Endothelial cell of umbilical vein (primary cell): ENCODE measurements at regions not wholly inside any gene's neighbourhood (a gene's known extent, or its start where the extent isn't known, plus 50 kb on each side); places are given as distances from the start of the nearest gene placed in this dataset.

Experiments used
- BruUV-seq: library from RNA; stranded (reverse); fragments of 400-500 nt; replicated peaks from 2 replicates; lab custom pipeline; 2021; lab: Mats Ljungman, UMichigan
- CTCF ChIA-PET: fragments of 300-600, 350-600 bp; sonication (Branson Sonifier 250); formaldehyde crosslinking; loops from one replicate; lab custom pipeline; 2021; ENCODE audit warnings: antibody characterized with exemption, inconsistent platforms; lab: Charles Lee
- POLR2A ChIA-PET: fragments of 300-600, 350-600 bp; sonication (Branson Sonifier 250); formaldehyde crosslinking; loops from one replicate; lab custom pipeline; 2021; ENCODE audit warnings: antibody characterized with exemption, inconsistent platforms; lab: Charles Lee
- DNase-seq: peaks from one replicate; pipeline ENCODE4 v3.0.0-alpha.2; 2011; ENCODE audit warnings: low read depth, low spot score
- FAIRE-seq: peaks from 2 replicates; lab custom pipeline; 2011; peaks lifted over from hg19 to GRCh38; lab: Jason Lieb, UNC
- H2AFZ ChIP-seq: 2 replicates; pipeline ENCODE4 v1.6.0; 2012; ENCODE audit warnings: low read depth, low read length, control low read depth, inconsistent platforms
- H3K27ac ChIP-seq: 2 replicates; pipeline ENCODE4 v1.5.1; 2011; ENCODE audit warnings: low read depth, mild to moderate bottlenecking, control low read depth, low read length, moderate library complexity; ENCODE audit not compliant: insufficient read depth
- H3K27me3 ChIP-seq, 2 experiments: 2 replicates each; pipeline versions ENCODE4 v1.6.0 to v1.6.1; 2011; ENCODE audit warnings: low read length in 2 of 2, mixed read lengths in 1 of 2; ENCODE audit not compliant: control insufficient read depth in 2 of 2, insufficient read depth in 2 of 2
- H3K36me3 ChIP-seq, 2 experiments: 2 replicates in 1 of 2; 3 replicates in 1 of 2; pipeline ENCODE4 v1.5.1; 2011; ENCODE audit warnings: low read length in 2 of 2, mild to moderate bottlenecking in 1 of 2, moderate library complexity in 1 of 2; ENCODE audit not compliant: control insufficient read depth in 2 of 2, insufficient read depth in 2 of 2; ENCODE audit errors: extremely low read depth in 1 of 2
- H3K4me1 ChIP-seq: 3 replicates; pipeline ENCODE4 v1.5.1; 2011; ENCODE audit warnings: mild to moderate bottlenecking, low read length; ENCODE audit not compliant: control insufficient read depth, insufficient read depth; ENCODE audit errors: extremely low read depth
- H3K4me2 ChIP-seq: 2 replicates; pipeline ENCODE4 v1.6.1; 2011; ENCODE audit warnings: low read length, control low read depth, mixed read lengths; ENCODE audit not compliant: insufficient read depth
- H3K4me3 ChIP-seq, 3 experiments: fragments of 200-600 bp in 1 of 3; sonication (generic), shearing (Covaris generic) in 1 of 3; replicated peaks in 1 of 3; 2 replicates each; pipeline ENCODE4 v1.5.1; 2011 to 2016; ENCODE audit warnings: control low read depth in 3 of 3, low read length in 3 of 3, mild to moderate bottlenecking in 2 of 3, inconsistent platforms in 1 of 3, low read depth in 1 of 3, moderate library complexity in 1 of 3; ENCODE audit not compliant: insufficient read depth in 1 of 3
- H3K79me2 ChIP-seq: 2 replicates; pipeline ENCODE4 v1.6.0; 2012; ENCODE audit warnings: low read length, inconsistent platforms; ENCODE audit not compliant: control insufficient read depth, insufficient read depth
- H3K9ac ChIP-seq: replicated peaks from 2 replicates; pipeline ENCODE3; 2011; ENCODE audit warnings: low read length, control low read depth; ENCODE audit not compliant: insufficient read depth; ENCODE audit errors: extremely low read depth
- H3K9me1 ChIP-seq: replicated peaks from 3 replicates; pipeline ENCODE4 v1.6.0; 2011; ENCODE audit warnings: mild to moderate bottlenecking, low read length; ENCODE audit not compliant: control insufficient read depth, insufficient read depth; ENCODE audit errors: extremely low read depth
- H3K9me3 ChIP-seq: replicated peaks from 2 replicates; pipeline ENCODE4 v1.5.1; 2012; ENCODE audit warnings: low read length, inconsistent platforms; ENCODE audit not compliant: control insufficient read depth, insufficient read depth
- H4K20me1 ChIP-seq: replicated peaks from 2 replicates; pipeline ENCODE3; 2011; ENCODE audit warnings: mild to moderate bottlenecking, low read length; ENCODE audit not compliant: control insufficient read depth, insufficient read depth; ENCODE audit errors: extremely low read depth
- CTCF ChIP-seq, 2 donors: IDR thresholded peaks; 1 replicate in 1 of 2; 2 replicates in 1 of 2; pipeline ENCODE4 v1.5.1; 2011; ENCODE audit warnings: low read length in 2 of 2, mild to moderate bottlenecking in 2 of 2, moderate library complexity in 2 of 2, control low read depth in 1 of 2, inconsistent platforms in 1 of 2, low read depth in 1 of 2; ENCODE audit not compliant: insufficient read depth in 1 of 2; ENCODE audit errors: extremely low read depth in 1 of 2
- EZH2 ChIP-seq: IDR thresholded peaks from 2 replicates; pipeline ENCODE4 v1.6.1; 2012; ENCODE audit warnings: borderline replicate concordance, low read depth, mild to moderate bottlenecking, moderate library complexity, low read length, inconsistent platforms; ENCODE audit not compliant: severe bottlenecking
- FOS ChIP-seq: IDR thresholded peaks from 2 replicates; pipeline ENCODE4 v1.6.1; 2011; ENCODE audit warnings: mild to moderate bottlenecking, low read length, moderate library complexity, borderline replicate concordance; ENCODE audit not compliant: insufficient read depth
- GATA2 ChIP-seq: IDR thresholded peaks from 2 replicates; pipeline ENCODE4 v1.7.0; 2011; ENCODE audit warnings: low read depth, mild to moderate bottlenecking, moderate library complexity, mixed read lengths, low read length; ENCODE audit not compliant: insufficient read length, insufficient read depth
- JUN ChIP-seq: IDR thresholded peaks from 2 replicates; pipeline ENCODE4 v1.6.1; 2011; ENCODE audit warnings: borderline replicate concordance, low read depth; ENCODE audit not compliant: insufficient read length, insufficient read depth
- MAX ChIP-seq: IDR thresholded peaks from 2 replicates; pipeline ENCODE4 v1.6.1; 2011; ENCODE audit not compliant: insufficient read depth, insufficient read length
- MYC ChIP-seq: IDR thresholded peaks from one replicate; pipeline ENCODE4 v1.6.1; 2011; ENCODE audit warnings: mild to moderate bottlenecking, low read depth, low read length
- POLR2A ChIP-seq: IDR thresholded peaks from 2 replicates; pipeline ENCODE4 v1.6.1; 2012; ENCODE audit warnings: low read depth, mild to moderate bottlenecking, control low read depth, low read length
- POLR2AphosphoS5 ChIP-seq: IDR thresholded peaks from 2 replicates; pipeline ENCODE4 v1.6.1; 2012; ENCODE audit warnings: low read depth, mild to moderate bottlenecking, control low read depth, low read length, moderate library complexity; ENCODE audit not compliant: insufficient read depth
- dilution Hi-C: fragments of 300-500 bp; cut with MboI; formaldehyde crosslinking; loops from one replicate; pipeline ENCODE4 v1.15.0; 2019; ENCODE audit warnings: low sequenced_read_pairs; ENCODE audit not compliant: extremely low pct_ligation_motif_present
- intact Hi-C: fragments of 100-400 bp; cut with micrococcal nuclease; formaldehyde crosslinking; loops from one replicate; pipeline ENCODE4 v1.10.0; 2022

GRCh38 chr2:17208511-17208910 is 309.7 kb downstream of the RAD51AP2 start:
- Histone ChIP-seq H3K4me3 (no peak overlapping the region), H3K9me3 (no peaks in the 10 kb centered on the region), H3K9ac (no peak overlapping the region), H3K79me2 (no peaks in the 10 kb centered on the region), H4K20me1 (no peaks in the 10 kb centered on the region), H3K4me2 (no peak overlapping the region), H3K9me1 (no peaks in the 10 kb centered on the region), H3K27ac (no peak overlapping the region), H2AFZ (no peak overlapping the region), H3K36me3 (no peaks in the 10 kb centered on the region), H3K4me1 (no peaks in the 10 kb centered on the region), H3K27me3 (no peaks in the 10 kb centered on the region)
- FAIRE-seq (no peak), DNase-seq (no peak)
- BruUV-seq = no TSS peak
- intact Hi-C loops (no loop called here), dilution Hi-C loops (no loop called here)
- POLR2A ChIA-PET = no interaction called here
- TF ChIP-seq POLR2AphosphoS5 = no peak
- TF ChIP-seq JUN = no peak
- no peak for TF ChIP-seq GATA2
- TF ChIP-seq EZH2 = no peak
- no peak for TF ChIP-seq POLR2A
- no peak for TF ChIP-seq MYC
- no peak for TF ChIP-seq CTCF (IDR thresholded peaks at IDR 0.05; ENCODE audit: extremely low read depth in 1 of 2, insufficient read depth in 1 of 2, low read depth in 1 of 2, low read length in 2 of 2)
- no peak for TF ChIP-seq MAX
- no peak for TF ChIP-seq FOS
- CTCF ChIA-PET = no interaction called here
